ENCODE measurements at regions not wholly inside any gene's neighbourhood (a gene's known extent, or its start where the extent isn't known, plus 50 kb on each side); places are given as distances from the start of the nearest gene placed in this dataset.
"Not testable (repeated sequence)": the region's sequence is repeated elsewhere in the genome, so short reads cannot be mapped to it uniquely, and the experiment has no call there.

- no peaks in the 10 kb centered on the region for H3K27me3 ChIP-seq
- no peak for ATAC-seq (ENCODE audit: low FRiP score in 2 of 2)
- H3K9me3 ChIP-seq, result no peaks in the 10 kb centered on the region
- 83 to 85% methylated on average over 3 of the region's 3 CpGs for WGBS, 2 donors
- H3K4me1 ChIP-seq, result no peaks in the 10 kb centered on the region
- no peak overlapping the region for H3K4me3 ChIP-seq
- TF ChIP-seq POLR2A (IDR thresholded peaks at IDR 0.05) (no peak), EP300 (IDR thresholded peaks at IDR 0.05) (no peak), CTCF (IDR thresholded peaks at IDR 0.05) (no peak), POLR2AphosphoS5 (IDR thresholded peaks at IDR 0.05) (no peak)
- no peak for DNase-seq
- H3K36me3 ChIP-seq, result no peaks in the 10 kb centered on the region
- no peak overlapping the region for H3K27ac ChIP-seq
Observed at GRCh38 chr18:75844146-75844545, 416.6 kb upstream of the SMIM21 start.

- ATAC-seq (ENCODE audit: low FRiP score in 2 of 2) (no peak), DNase-seq (no peak)
- H3K4me3 ChIP-seq, result no peak overlapping the region
- WGBS, 2 donors, result 81 to 95% methylated on average over 4 of the region's 4 CpGs
- H3K36me3 ChIP-seq, result no peaks in the 10 kb centered on the region
- H3K4me1 ChIP-seq, result no peaks in the 10 kb centered on the region
- TF ChIP-seq EP300 (IDR thresholded peaks at IDR 0.05), result no peak
- no peak for TF ChIP-seq CTCF (IDR thresholded peaks at IDR 0.05)
- TF ChIP-seq POLR2AphosphoS5 (IDR thresholded peaks at IDR 0.05), result no peak
- no peak for TF ChIP-seq POLR2A (IDR thresholded peaks at IDR 0.05)
- H3K27ac ChIP-seq, result no peak overlapping the region
- H3K27me3 ChIP-seq, result no peaks in the 10 kb centered on the region
- H3K9me3 ChIP-seq, result no peaks in the 10 kb centered on the region
Observed at GRCh38 chr18:75840131-75840530, 412.6 kb upstream of the SMIM21 start.

GRCh38 chr18:75839686-75840085 is 412.2 kb upstream of the SMIM21 start:
- H3K4me1 ChIP-seq; H3K27me3 ChIP-seq; H3K27ac ChIP-seq; DNase-seq; H3K36me3 ChIP-seq; H3K4me3 ChIP-seq; ATAC-seq (ENCODE audit: low FRiP score in 2 of 2); H3K9me3 ChIP-seq: not testable (repeated sequence)
- 25 to 60% methylated on average over 1 to 2 of the region's 2 CpGs for WGBS, 2 donors

DNA sequence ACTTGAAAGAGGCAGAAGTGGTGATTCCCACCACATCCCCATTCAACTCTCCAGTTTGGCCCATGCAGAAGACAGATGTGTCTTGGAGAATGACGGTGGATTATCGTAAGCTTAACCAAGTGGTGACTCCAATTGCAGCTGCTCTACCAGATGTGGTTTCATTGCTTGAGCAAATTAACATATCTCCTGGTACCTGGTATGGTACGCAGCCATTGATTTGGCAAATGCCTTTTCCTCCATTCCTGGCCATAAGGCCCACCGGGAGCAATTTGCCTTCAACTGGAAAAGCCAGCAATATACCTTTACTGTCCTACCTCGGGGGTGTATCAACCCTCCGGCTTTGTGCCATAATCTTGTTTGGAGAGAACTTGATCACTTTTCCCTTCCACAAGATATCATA is 411.5 kb upstream of the SMIM21 start:
- no peak for TF ChIP-seq EP300 (IDR thresholded peaks at IDR 0.05)
- no peak for TF ChIP-seq POLR2AphosphoS5 (IDR thresholded peaks at IDR 0.05)
- no peak for TF ChIP-seq POLR2A (IDR thresholded peaks at IDR 0.05)
- TF ChIP-seq CTCF (IDR thresholded peaks at IDR 0.05), result no peak
- H3K4me3 ChIP-seq, result no peak overlapping the region
- WGBS, 2 donors, result 94 to 96% methylated on average over 6 of the region's 6 CpGs
- DNase-seq (no peak), ATAC-seq (ENCODE audit: low FRiP score in 2 of 2) (no peak)
- H3K36me3 ChIP-seq, result no peaks in the 10 kb centered on the region
- H3K9me3 ChIP-seq, result no peaks in the 10 kb centered on the region
- H3K27me3 ChIP-seq, result no peaks in the 10 kb centered on the region
- no peak overlapping the region for H3K27ac ChIP-seq
- H3K4me1 ChIP-seq, result no peaks in the 10 kb centered on the region

GRCh38 chr18:75837316-75837715 is 409.8 kb upstream of the SMIM21 start:
- Histone ChIP-seq H3K4me1 (no peaks in the 10 kb centered on the region), H3K36me3 (no peaks in the 10 kb centered on the region), H3K4me3 (no peak overlapping the region), H3K27ac (no peak overlapping the region), H3K9me3 (no peaks in the 10 kb centered on the region), H3K27me3 (no peaks in the 10 kb centered on the region)
- ATAC-seq (ENCODE audit: low FRiP score in 2 of 2) (no peak), DNase-seq (no peak)
- TF ChIP-seq POLR2AphosphoS5 (IDR thresholded peaks at IDR 0.05) (no peak), POLR2A (IDR thresholded peaks at IDR 0.05) (no peak)
- WGBS, 2 donors, result 87 to 100% methylated on average over 2 of the region's 2 CpGs

DNA sequence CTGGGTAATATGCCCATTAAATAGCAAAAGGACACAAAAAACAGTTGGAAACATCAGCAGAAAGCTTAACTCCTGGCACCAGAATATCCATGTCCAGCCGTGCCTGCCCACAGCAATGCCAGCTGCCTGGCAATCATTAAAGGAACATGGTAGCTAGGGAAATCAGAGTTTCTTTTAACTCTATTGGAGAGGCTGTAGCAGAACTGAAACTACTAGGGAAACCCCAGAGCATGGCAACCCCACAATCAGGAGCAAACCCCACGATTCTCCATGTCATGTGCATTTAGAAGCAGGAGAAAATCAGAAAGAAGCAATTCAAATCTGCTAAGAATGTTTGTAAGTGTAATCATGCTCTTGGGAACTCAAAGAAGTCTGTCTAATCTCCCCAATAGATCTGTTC is 409.0 kb upstream of the SMIM21 start:
- Histone ChIP-seq H3K27ac (no peak overlapping the region), H3K4me3 (no peak overlapping the region), H3K4me1 (no peaks in the 10 kb centered on the region), H3K27me3 (no peaks in the 10 kb centered on the region), H3K36me3 (no peaks in the 10 kb centered on the region), H3K9me3 (no peaks in the 10 kb centered on the region)
- DNase-seq (no peak), ATAC-seq (ENCODE audit: low FRiP score in 2 of 2) (no peak)
- WGBS, 2 donors, result 65 to 75% methylated on average over 2 of the region's 2 CpGs
- TF ChIP-seq EP300 (IDR thresholded peaks at IDR 0.05), result no peak
- no peak for TF ChIP-seq CTCF (IDR thresholded peaks at IDR 0.05)
- no peak for TF ChIP-seq POLR2AphosphoS5 (IDR thresholded peaks at IDR 0.05)
- TF ChIP-seq POLR2A (IDR thresholded peaks at IDR 0.05), result no peak
